ENCODE measurements at regions not wholly inside any gene's neighbourhood (a gene's known extent, or its start where the extent isn't known, plus 50 kb on each side); places are given as distances from the start of the nearest gene placed in this dataset.

GRCh38 chr12:111123390-111123789 is 203.0 kb upstream of the MYL2 start:
- TF ChIP-seq KDM1A (IDR thresholded peaks at IDR 0.05; ENCODE audit: borderline replicate concordance): no peak
- TF ChIP-seq POLR2A (IDR thresholded peaks at IDR 0.05; ENCODE audit: low read depth, low read length): no peak
- TF ChIP-seq CTCF (IDR thresholded peaks at IDR 0.05 in 2 of 3, conservative IDR thresholded peaks at IDR 0.05 in 1 of 3; ENCODE audit: control insufficient read depth in 2 of 3, extremely low read depth in 1 of 3, insufficient read depth in 1 of 3, low read depth in 3 of 3, low read length in 3 of 3): no peak
- no peak for TF ChIP-seq SMC3 (IDR thresholded peaks at IDR 0.05; ENCODE audit: borderline replicate concordance, low read length)
- no peak for TF ChIP-seq EP300 (IDR thresholded peaks at IDR 0.05; ENCODE audit: borderline replicate concordance in 1 of 2, control insufficient read depth in 1 of 2, low read depth in 2 of 2, low read length in 2 of 2)
- TF ChIP-seq SUPT20H (IDR thresholded peaks at IDR 0.05; ENCODE audit: borderline replicate concordance, control insufficient read depth, low read depth, low read length): no peak
- TF ChIP-seq, protein P1, sequence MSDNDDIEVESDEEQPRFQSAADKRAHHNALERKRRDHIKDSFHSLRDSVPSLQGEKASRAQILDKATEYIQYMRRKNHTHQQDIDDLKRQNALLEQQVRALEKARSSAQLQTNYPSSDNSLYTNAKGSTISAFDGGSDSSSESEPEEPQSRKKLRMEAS (IDR thresholded peaks at IDR 0.05; ENCODE audit: low read depth, low read length): no peak
- TF ChIP-seq KLF5 (IDR thresholded peaks at IDR 0.05; ENCODE audit: partially characterized antibody): no peak
- TF ChIP-seq, protein P2, sequence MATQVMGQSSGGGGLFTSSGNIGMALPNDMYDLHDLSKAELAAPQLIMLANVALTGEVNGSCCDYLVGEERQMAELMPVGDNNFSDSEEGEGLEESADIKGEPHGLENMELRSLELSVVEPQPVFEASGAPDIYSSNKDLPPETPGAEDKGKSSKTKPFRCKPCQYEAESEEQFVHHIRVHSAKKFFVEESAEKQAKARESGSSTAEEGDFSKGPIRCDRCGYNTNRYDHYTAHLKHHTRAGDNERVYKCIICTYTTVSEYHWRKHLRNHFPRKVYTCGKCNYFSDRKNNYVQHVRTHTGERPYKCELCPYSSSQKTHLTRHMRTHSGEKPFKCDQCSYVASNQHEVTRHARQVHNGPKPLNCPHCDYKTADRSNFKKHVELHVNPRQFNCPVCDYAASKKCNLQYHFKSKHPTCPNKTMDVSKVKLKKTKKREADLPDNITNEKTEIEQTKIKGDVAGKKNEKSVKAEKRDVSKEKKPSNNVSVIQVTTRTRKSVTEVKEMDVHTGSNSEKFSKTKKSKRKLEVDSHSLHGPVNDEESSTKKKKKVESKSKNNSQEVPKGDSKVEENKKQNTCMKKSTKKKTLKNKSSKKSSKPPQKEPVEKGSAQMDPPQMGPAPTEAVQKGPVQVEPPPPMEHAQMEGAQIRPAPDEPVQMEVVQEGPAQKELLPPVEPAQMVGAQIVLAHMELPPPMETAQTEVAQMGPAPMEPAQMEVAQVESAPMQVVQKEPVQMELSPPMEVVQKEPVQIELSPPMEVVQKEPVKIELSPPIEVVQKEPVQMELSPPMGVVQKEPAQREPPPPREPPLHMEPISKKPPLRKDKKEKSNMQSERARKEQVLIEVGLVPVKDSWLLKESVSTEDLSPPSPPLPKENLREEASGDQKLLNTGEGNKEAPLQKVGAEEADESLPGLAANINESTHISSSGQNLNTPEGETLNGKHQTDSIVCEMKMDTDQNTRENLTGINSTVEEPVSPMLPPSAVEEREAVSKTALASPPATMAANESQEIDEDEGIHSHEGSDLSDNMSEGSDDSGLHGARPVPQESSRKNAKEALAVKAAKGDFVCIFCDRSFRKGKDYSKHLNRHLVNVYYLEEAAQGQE (IDR thresholded peaks at IDR 0.05; ENCODE audit: low read depth, low read length): no peak
- TF ChIP-seq, protein P3, sequence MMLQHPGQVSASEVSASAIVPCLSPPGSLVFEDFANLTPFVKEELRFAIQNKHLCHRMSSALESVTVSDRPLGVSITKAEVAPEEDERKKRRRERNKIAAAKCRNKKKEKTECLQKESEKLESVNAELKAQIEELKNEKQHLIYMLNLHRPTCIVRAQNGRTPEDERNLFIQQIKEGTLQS (IDR thresholded peaks at IDR 0.05; ENCODE audit: borderline replicate concordance, extremely low read depth, low read depth, low read length): no peak
- TF ChIP-seq RAD21 (IDR thresholded peaks at IDR 0.05; ENCODE audit: insufficient read depth, low read depth, low read length): no peak
